ENCODE measurements at regions not wholly inside any gene's neighbourhood (a gene's known extent, or its start where the extent isn't known, plus 50 kb on each side); places are given as distances from the start of the nearest gene placed in this dataset.

DNA sequence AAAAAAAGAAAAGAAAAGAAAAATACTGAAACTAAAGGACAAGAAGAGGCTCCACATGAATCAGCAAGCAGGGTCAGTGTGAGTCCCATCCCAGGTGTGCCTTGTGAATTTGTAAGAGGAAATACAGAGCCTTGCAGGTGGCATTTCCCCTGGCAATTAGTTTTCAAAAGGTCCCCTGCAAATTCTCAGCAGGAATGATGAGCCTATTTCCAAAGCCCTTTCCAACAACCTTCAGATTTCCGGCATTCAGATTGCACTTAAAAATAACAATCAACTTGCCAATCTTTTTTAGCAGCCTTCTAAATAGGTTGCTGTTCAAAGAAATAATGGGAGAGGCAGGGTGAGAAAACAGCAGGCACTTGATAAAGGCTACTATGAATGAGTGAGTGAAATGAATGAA is 66.4 kb upstream of the OR13H1 start:
- ChIA-PET POLR2A (no interaction called here), CTCF (no interaction called here)
- Histone ChIP-seq H3K36me3 (ENCODE audit: control insufficient read depth, insufficient read depth, low read length) (no peaks in the 10 kb centered on the region), H3K4me1 (ENCODE audit: control insufficient read depth, insufficient read depth, low read length) (no peaks in the 10 kb centered on the region), H3K9me3 (ENCODE audit: control insufficient read depth, insufficient read depth, low read depth, low read length) (no peaks in the 10 kb centered on the region), H3K4me3 (ENCODE audit: low read depth in 2 of 2, low read length in 2 of 2) (no peak overlapping the region), H3K27me3 (ENCODE audit: control insufficient read depth, insufficient read depth, low read length) (no peaks in the 10 kb centered on the region), H3K27ac (ENCODE audit: low read length) (no peak overlapping the region)
- intact Hi-C loops (cut with micrococcal nuclease; ENCODE audit: unreplicated experiment) (no loop called here), in situ Hi-C loops (cut with HindIII; ENCODE audit: low pct_unique_long_range_greater_than_20kb, low sequenced_read_pairs) (no loop called here)
- TF ChIP-seq POLR2AphosphoS5 (IDR thresholded peaks at IDR 0.05; ENCODE audit: low read depth, low read length) = no peak
- TF ChIP-seq SIN3A (IDR thresholded peaks at IDR 0.05; ENCODE audit: borderline replicate concordance, insufficient read depth, low read depth, low read length) = no peak
- TF ChIP-seq TCF7L2 (IDR thresholded peaks at IDR 0.05; ENCODE audit: low read depth, low read length) = no peak
- TF ChIP-seq, protein P1, sequence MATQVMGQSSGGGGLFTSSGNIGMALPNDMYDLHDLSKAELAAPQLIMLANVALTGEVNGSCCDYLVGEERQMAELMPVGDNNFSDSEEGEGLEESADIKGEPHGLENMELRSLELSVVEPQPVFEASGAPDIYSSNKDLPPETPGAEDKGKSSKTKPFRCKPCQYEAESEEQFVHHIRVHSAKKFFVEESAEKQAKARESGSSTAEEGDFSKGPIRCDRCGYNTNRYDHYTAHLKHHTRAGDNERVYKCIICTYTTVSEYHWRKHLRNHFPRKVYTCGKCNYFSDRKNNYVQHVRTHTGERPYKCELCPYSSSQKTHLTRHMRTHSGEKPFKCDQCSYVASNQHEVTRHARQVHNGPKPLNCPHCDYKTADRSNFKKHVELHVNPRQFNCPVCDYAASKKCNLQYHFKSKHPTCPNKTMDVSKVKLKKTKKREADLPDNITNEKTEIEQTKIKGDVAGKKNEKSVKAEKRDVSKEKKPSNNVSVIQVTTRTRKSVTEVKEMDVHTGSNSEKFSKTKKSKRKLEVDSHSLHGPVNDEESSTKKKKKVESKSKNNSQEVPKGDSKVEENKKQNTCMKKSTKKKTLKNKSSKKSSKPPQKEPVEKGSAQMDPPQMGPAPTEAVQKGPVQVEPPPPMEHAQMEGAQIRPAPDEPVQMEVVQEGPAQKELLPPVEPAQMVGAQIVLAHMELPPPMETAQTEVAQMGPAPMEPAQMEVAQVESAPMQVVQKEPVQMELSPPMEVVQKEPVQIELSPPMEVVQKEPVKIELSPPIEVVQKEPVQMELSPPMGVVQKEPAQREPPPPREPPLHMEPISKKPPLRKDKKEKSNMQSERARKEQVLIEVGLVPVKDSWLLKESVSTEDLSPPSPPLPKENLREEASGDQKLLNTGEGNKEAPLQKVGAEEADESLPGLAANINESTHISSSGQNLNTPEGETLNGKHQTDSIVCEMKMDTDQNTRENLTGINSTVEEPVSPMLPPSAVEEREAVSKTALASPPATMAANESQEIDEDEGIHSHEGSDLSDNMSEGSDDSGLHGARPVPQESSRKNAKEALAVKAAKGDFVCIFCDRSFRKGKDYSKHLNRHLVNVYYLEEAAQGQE (IDR thresholded peaks at IDR 0.05; ENCODE audit: insufficient read depth in 1 of 2, low read depth in 2 of 2, low read length in 1 of 2) = no peak
- TF ChIP-seq, protein P2, sequence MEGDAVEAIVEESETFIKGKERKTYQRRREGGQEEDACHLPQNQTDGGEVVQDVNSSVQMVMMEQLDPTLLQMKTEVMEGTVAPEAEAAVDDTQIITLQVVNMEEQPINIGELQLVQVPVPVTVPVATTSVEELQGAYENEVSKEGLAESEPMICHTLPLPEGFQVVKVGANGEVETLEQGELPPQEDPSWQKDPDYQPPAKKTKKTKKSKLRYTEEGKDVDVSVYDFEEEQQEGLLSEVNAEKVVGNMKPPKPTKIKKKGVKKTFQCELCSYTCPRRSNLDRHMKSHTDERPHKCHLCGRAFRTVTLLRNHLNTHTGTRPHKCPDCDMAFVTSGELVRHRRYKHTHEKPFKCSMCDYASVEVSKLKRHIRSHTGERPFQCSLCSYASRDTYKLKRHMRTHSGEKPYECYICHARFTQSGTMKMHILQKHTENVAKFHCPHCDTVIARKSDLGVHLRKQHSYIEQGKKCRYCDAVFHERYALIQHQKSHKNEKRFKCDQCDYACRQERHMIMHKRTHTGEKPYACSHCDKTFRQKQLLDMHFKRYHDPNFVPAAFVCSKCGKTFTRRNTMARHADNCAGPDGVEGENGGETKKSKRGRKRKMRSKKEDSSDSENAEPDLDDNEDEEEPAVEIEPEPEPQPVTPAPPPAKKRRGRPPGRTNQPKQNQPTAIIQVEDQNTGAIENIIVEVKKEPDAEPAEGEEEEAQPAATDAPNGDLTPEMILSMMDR (IDR thresholded peaks at IDR 0.05) = no peak
- no TSS peak for BruUV-seq (replicated peaks)
- ATAC-seq (no peak), DNase-seq (ENCODE audit: low read depth, low spot score) (no peak)
